HEK293 (cell line): ENCODE measurements at regions not wholly inside any gene's neighbourhood (a gene's known extent, or its start where the extent isn't known, plus 50 kb on each side); places are given as distances from the start of the nearest gene placed in this dataset.

Experiments
- CTCF ChIA-PET: fragments of 350-600 bp; formaldehyde crosslinking; extraction: SDS; loops from one replicate; lab custom pipeline; 2021; ENCODE audit warnings: antibody characterized with exemption; lab: Yijun Ruan, JAX
- POLR2A ChIA-PET: fragments of 300-600 bp; formaldehyde crosslinking; extraction: SDS; loops from one replicate; lab custom pipeline; 2020; ENCODE audit warnings: antibody characterized with exemption, inconsistent platforms; lab: Yijun Ruan, JAX
- H3K27ac ChIP-seq: fragments of 200-500 bp; sonication (Bioruptor generic); 2 replicates; pipeline ENCODE4 v1.5.1; 2014; ENCODE audit warnings: low read depth, low read length, control low read depth, inconsistent platforms; ENCODE audit errors: extremely low read depth
- H3K36me3 ChIP-seq, 2 experiments: fragments of 200-500 bp in 1 of 2; sonication (Bioruptor generic) in 1 of 2; 1 replicate in 1 of 2; 2 replicates in 1 of 2; pipeline ENCODE4 v1.5.1; 2014 to 2017; ENCODE audit warnings: inconsistent platforms in 2 of 2, low read length in 2 of 2; ENCODE audit not compliant: control insufficient read depth in 2 of 2, insufficient read depth in 1 of 2
- H3K4me1 ChIP-seq: fragments of 200-500 bp; sonication (Bioruptor generic); 2 replicates; pipeline ENCODE4 v1.5.1; 2014; ENCODE audit warnings: mild to moderate bottlenecking, low read length, inconsistent platforms; ENCODE audit not compliant: control insufficient read depth, insufficient read depth
- H3K4me3 ChIP-seq: 2 replicates; pipeline ENCODE4 v1.5.1; 2011; ENCODE audit warnings: low read depth, mild to moderate bottlenecking, control low read depth, low read length, moderate library complexity
- H3K9me3 ChIP-seq: fragments of 200-500 bp; sonication (Bioruptor generic); 2 replicates; pipeline ENCODE4 v1.5.1; 2014; ENCODE audit warnings: low read depth, low read length, inconsistent platforms; ENCODE audit not compliant: control insufficient read depth, insufficient read depth
- FEZF1 ChIP-seq: fragments of 450-650 bp; formaldehyde crosslinking; IDR thresholded peaks from 2 replicates; pipeline ENCODE4 v1.5.1; 2016; ENCODE audit warnings: missing biosample characterization, missing genetic modification characterization
- HOXD13 ChIP-seq: sonication (generic); formaldehyde crosslinking; IDR thresholded peaks from 2 replicates; pipeline ENCODE4 v1.8.0; 2022; ENCODE audit warnings: missing genetic modification reagents, borderline replicate concordance
- KLF9 ChIP-seq: fragments of 450-650 bp; formaldehyde crosslinking; IDR thresholded peaks from 2 replicates; pipeline ENCODE4 v1.5.1; 2016; ENCODE audit warnings: missing biosample characterization, missing genetic modification characterization, low read depth
- WT1 ChIP-seq: fragments of 450-650 bp; formaldehyde crosslinking; IDR thresholded peaks from 2 replicates; pipeline ENCODE4 v1.5.1; 2016; ENCODE audit warnings: missing biosample characterization, missing genetic modification characterization
- ZBTB20 ChIP-seq: fragments of 450-650 bp; formaldehyde crosslinking; IDR thresholded peaks from 2 replicates; pipeline ENCODE4 v1.5.1; 2016; ENCODE audit warnings: missing biosample characterization, missing genetic modification characterization
- ZBTB26 ChIP-seq: fragments of 450-650 bp; formaldehyde crosslinking; optimal IDR thresholded peaks from 2 replicates; pipeline ENCODE3; 2016; ENCODE audit warnings: missing biosample characterization, mild to moderate bottlenecking, missing genetic modification characterization
- ZBTB8A ChIP-seq: fragments of 450-650 bp; formaldehyde crosslinking; IDR thresholded peaks from 2 replicates; pipeline ENCODE4 v1.5.1; 2016; ENCODE audit warnings: missing biosample characterization, missing genetic modification characterization
- ZNF121 ChIP-seq: fragments of 450-650 bp; formaldehyde crosslinking; IDR thresholded peaks from 2 replicates; pipeline ENCODE4 v1.5.1; 2016; ENCODE audit warnings: missing biosample characterization, missing genetic modification characterization
- ZNF529 ChIP-seq: fragments of 450-650 bp; formaldehyde crosslinking; IDR thresholded peaks from 2 replicates; pipeline ENCODE4 v1.5.1; 2017; ENCODE audit warnings: missing genetic modification characterization, missing biosample characterization; ENCODE audit not compliant: insufficient replicate concordance
- ZNF560 ChIP-seq: fragments of 450-650 bp; formaldehyde crosslinking; IDR thresholded peaks from 2 replicates; pipeline ENCODE4 v1.5.1; 2017; ENCODE audit warnings: missing biosample characterization, missing genetic modification characterization, borderline replicate concordance
- ZNF561 ChIP-seq: fragments of 450-650 bp; IDR thresholded peaks from 2 replicates; pipeline ENCODE4 v1.5.1; 2018; ENCODE audit warnings: missing biosample characterization, missing genetic modification characterization, borderline replicate concordance
- ZNF596 ChIP-seq: fragments of 450-650 bp; IDR thresholded peaks from 2 replicates; pipeline ENCODE4 v1.5.0; 2018; ENCODE audit warnings: missing biosample characterization, mild to moderate bottlenecking, missing genetic modification characterization, moderate library complexity
- ZNF624 ChIP-seq: fragments of 450-650 bp; formaldehyde crosslinking; IDR thresholded peaks from 2 replicates; pipeline ENCODE4 v1.5.1; 2017; ENCODE audit warnings: missing biosample characterization, missing genetic modification characterization
- ZNF664 ChIP-seq: fragments of 450-650 bp; formaldehyde crosslinking; IDR thresholded peaks from 2 replicates; pipeline ENCODE4 v1.5.1; 2016; ENCODE audit warnings: missing biosample characterization, missing genetic modification characterization
- ZNF677 ChIP-seq: fragments of 450-650 bp; IDR thresholded peaks from 2 replicates; pipeline ENCODE4 v1.5.0; 2018; ENCODE audit warnings: missing biosample characterization, mild to moderate bottlenecking, missing genetic modification characterization, moderate library complexity
- ZNF768 ChIP-seq: fragments of 450-650 bp; formaldehyde crosslinking; IDR thresholded peaks from 2 replicates; pipeline ENCODE4 v1.5.1; 2018; ENCODE audit warnings: missing biosample characterization, mild to moderate bottlenecking, missing genetic modification characterization
- ZNF777 ChIP-seq: fragments of 450-650 bp; formaldehyde crosslinking; IDR thresholded peaks from 2 replicates; pipeline ENCODE4 v1.5.1; 2017; ENCODE audit warnings: missing biosample characterization, missing genetic modification characterization, borderline replicate concordance
- ZNF830 ChIP-seq: fragments of 450-650 bp; IDR thresholded peaks from 2 replicates; pipeline ENCODE4 v1.5.0; 2018; ENCODE audit warnings: missing biosample characterization, missing genetic modification characterization, low read depth, mild to moderate bottlenecking, moderate library complexity
- TF ChIP-seq, protein P1 (sequence below): fragments of 450-650 bp; formaldehyde crosslinking; IDR thresholded peaks from 2 replicates; pipeline ENCODE4 v1.5.1; 2016; ENCODE audit warnings: missing biosample characterization, missing genetic modification characterization
- TF ChIP-seq, protein P2 (sequence below): fragments of 450-650 bp; formaldehyde crosslinking; IDR thresholded peaks from 2 replicates; pipeline ENCODE4 v1.5.1; 2016; ENCODE audit warnings: missing biosample characterization, missing genetic modification characterization
- TF ChIP-seq, protein P3 (sequence below): fragments of 450-650 bp; formaldehyde crosslinking; IDR thresholded peaks from 2 replicates; pipeline ENCODE4 v1.5.1; 2017; ENCODE audit warnings: missing biosample characterization, missing genetic modification characterization
- TF ChIP-seq, protein P4 (sequence below): fragments of 450-650 bp; formaldehyde crosslinking; IDR thresholded peaks from 2 replicates; pipeline ENCODE4 v1.5.1; 2016; ENCODE audit warnings: missing biosample characterization, missing genetic modification characterization

- H3K27ac ChIP-seq, result no peak overlapping the region
- ChIA-PET CTCF (interaction anchor here (0.7 kb wide), 1 partner anchor 276 kb away, joined by 4 read pairs; no protein-coding TSS in a partner anchor), POLR2A (no interaction called here)
Observed at GRCh38 chr5:90134381-90134780, 275.2 kb downstream of the CETN3 start.

DNA sequence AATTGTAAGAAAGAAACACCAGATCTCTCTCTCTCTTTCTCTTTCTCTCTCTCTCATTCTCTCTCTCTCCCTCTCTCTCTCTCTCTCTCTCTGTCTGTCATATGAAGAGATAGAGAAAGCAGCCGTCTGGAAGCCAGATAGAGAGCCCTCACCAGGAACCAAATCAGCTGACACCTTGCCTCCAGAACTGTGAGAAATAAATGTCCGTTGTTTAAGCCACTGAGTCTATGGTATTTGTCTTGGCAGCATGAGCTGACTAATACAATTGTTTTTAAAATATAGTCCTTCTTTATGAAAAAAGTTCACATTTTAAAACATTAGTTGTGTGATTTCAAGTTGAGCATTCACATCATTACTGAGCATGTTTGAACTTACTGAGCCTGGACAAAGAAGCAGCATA is 275.6 kb downstream of the CETN3 start:
- Histone ChIP-seq H3K4me1 (no peaks in the 10 kb centered on the region), H3K36me3 (no peaks in the 10 kb centered on the region), H3K9me3 (no peaks in the 10 kb centered on the region), H3K4me3 (no peak overlapping the region), H3K27ac (no peak overlapping the region)
- POLR2A ChIA-PET, result no interaction called here
- CTCF ChIA-PET, result no interaction called here
- TF ChIP-seq ZNF596 (tag by site-specific recombination) (peak; percentile 68; the same call in 1 of the 2 replicates), ZNF561 (no peak)

More at GRCh38 chr5:90134381-90134780, 275.2 kb downstream of the CETN3 start:
- H3K4me3 ChIP-seq, result no peak overlapping the region
- TF ChIP-seq HOXD13 (CRISPR knock-in tag) (no peak), ZNF677 (tag by site-specific recombination) (no peak), ZBTB20 (tag by site-specific recombination) (no peak), ZNF560 (tag by site-specific recombination) (no peak), ZNF624 (tag by site-specific recombination) (no peak), ZNF777 (tag by site-specific recombination) (no peak), FEZF1 (no peak), WT1 (tag by site-specific recombination) (no peak)
- TF ChIP-seq, protein P1, sequence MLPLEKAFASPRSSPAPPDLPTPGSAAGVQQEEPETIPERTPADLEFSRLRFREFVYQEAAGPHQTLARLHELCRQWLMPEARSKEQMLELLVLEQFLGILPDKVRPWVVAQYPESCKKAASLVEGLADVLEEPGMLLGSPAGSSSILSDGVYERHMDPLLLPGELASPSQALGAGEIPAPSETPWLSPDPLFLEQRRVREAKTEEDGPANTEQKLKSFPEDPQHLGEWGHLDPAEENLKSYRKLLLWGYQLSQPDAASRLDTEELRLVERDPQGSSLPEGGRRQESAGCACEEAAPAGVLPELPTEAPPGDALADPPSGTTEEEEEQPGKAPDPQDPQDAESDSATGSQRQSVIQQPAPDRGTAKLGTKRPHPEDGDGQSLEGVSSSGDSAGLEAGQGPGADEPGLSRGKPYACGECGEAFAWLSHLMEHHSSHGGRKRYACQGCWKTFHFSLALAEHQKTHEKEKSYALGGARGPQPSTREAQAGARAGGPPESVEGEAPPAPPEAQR (tag by site-specific recombination), result no peak
- TF ChIP-seq, protein P2, sequence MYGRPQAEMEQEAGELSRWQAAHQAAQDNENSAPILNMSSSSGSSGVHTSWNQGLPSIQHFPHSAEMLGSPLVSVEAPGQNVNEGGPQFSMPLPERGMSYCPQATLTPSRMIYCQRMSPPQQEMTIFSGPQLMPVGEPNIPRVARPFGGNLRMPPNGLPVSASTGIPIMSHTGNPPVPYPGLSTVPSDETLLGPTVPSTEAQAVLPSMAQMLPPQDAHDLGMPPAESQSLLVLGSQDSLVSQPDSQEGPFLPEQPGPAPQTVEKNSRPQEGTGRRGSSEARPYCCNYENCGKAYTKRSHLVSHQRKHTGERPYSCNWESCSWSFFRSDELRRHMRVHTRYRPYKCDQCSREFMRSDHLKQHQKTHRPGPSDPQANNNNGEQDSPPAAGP (tag by site-specific recombination), result no peak
- no peaks in the 10 kb centered on the region for H3K4me1 ChIP-seq
- no peaks in the 10 kb centered on the region for H3K9me3 ChIP-seq
- H3K36me3 ChIP-seq, result no peaks in the 10 kb centered on the region

DNA sequence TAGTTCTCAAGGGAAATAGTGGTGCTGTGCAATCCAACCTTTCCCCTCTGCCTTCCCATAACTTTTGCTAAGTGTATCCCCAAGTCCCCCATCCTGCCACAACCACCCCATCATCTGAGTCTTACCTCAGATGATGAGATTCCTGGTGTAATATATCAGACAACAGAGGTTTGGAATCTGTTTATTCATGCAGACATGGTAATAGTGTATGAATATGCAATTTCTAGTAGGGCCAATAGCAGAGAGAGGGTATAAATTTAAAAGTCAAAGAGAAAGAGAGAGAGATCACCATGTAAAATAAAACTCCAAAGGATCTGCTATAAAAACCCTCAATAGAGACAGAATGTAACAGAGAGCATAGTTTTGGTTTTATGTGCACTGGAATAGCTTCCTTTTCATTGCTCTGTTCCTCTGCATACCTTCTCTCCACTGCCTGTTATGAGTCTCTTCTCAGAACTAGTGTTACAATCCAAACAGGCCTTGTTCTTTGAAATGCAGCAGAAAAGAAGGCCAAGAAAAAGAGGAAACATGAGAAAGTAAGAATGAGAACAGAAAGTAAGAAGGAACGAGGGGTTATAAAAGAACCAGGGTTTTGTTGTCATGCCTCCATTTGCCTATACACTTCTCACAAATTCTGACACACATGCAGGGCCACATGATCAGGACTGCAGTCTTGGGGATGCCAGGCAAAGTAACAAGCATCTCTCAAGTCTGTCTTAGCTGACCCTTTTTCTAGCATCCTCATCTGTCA is 278.0 kb downstream of the CETN3 start:
- Histone ChIP-seq H3K9me3 (no peaks in the 10 kb centered on the region), H3K4me1 (no peaks in the 10 kb centered on the region), H3K4me3 (no peak overlapping the region), H3K36me3 (no peaks in the 10 kb centered on the region), H3K27ac (no peak overlapping the region)
- TF ChIP-seq ZBTB26 (tag by site-specific recombination) (no peak), ZNF768 (tag by site-specific recombination) (no peak)
- ChIA-PET CTCF (no interaction called here), POLR2A (no interaction called here)

GRCh38 chr5:90128551-90128950 is 281.0 kb downstream of the CETN3 start:
- Histone ChIP-seq H3K4me1 (no peaks in the 10 kb centered on the region), H3K4me3 (no peak overlapping the region), H3K36me3 (no peaks in the 10 kb centered on the region), H3K27ac (no peak overlapping the region), H3K9me3 (no peaks in the 10 kb centered on the region)
- POLR2A ChIA-PET, result no interaction called here
- CTCF ChIA-PET, result no interaction called here
- TF ChIP-seq ZNF121 (tag by site-specific recombination), result no peak
- TF ChIP-seq ZNF529 (tag by site-specific recombination), result no peak
- TF ChIP-seq, protein P3, sequence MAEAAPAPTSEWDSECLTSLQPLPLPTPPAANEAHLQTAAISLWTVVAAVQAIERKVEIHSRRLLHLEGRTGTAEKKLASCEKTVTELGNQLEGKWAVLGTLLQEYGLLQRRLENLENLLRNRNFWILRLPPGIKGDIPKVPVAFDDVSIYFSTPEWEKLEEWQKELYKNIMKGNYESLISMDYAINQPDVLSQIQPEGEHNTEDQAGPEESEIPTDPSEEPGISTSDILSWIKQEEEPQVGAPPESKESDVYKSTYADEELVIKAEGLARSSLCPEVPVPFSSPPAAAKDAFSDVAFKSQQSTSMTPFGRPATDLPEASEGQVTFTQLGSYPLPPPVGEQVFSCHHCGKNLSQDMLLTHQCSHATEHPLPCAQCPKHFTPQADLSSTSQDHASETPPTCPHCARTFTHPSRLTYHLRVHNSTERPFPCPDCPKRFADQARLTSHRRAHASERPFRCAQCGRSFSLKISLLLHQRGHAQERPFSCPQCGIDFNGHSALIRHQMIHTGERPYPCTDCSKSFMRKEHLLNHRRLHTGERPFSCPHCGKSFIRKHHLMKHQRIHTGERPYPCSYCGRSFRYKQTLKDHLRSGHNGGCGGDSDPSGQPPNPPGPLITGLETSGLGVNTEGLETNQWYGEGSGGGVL (tag by site-specific recombination), result no peak
- TF ChIP-seq ZBTB8A, result no peak
- TF ChIP-seq, protein P4, sequence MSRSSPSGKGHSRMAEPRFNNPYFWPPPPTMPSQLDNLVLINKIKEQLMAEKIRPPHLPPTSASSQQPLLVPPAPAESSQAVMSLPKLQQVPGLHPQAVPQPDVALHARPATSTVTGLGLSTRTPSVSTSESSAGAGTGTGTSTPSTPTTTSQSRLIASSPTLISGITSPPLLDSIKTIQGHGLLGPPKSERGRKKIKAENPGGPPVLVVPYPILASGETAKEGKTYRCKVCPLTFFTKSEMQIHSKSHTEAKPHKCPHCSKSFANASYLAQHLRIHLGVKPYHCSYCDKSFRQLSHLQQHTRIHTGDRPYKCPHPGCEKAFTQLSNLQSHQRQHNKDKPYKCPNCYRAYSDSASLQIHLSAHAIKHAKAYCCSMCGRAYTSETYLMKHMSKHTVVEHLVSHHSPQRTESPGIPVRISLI (tag by site-specific recombination), result no peak
- no peak for TF ChIP-seq ZNF830 (tag by site-specific recombination)
- no peak for TF ChIP-seq ZNF664 (tag by site-specific recombination)
- TF ChIP-seq ZNF768 (tag by site-specific recombination), result no peak
- TF ChIP-seq KLF9 (tag by site-specific recombination), result no peak
